ENCODE measurements at regions not wholly inside any gene's neighbourhood (a gene's known extent, or its start where the extent isn't known, plus 50 kb on each side); places are given as distances from the start of the nearest gene placed in this dataset.

DNA sequence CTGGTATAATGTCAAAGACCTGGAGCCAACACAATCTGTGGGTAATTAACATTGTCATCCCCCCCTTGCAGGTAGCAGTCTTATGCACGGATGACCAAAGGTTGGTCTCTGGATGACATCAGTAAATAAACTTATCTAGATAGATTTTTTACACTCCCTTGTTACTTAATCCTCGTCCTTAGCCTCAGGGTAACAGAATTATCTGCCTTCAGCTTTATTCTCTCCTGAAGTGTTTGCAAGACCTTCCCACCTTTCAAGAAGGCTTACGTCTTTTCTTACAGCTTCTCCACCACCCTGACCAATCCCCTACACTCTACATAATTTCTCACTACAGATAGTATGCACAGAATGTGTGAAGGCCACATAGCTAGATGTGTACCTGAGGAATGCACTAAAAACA lies 434.8 kb upstream of the HTR1E start:
- no peak overlapping the region for H2AK5ac ChIP-seq (ENCODE audit: insufficient read length, low read length)
- H3K79me2 ChIP-seq (ENCODE audit: insufficient read depth, low read length), result no peaks in the 10 kb centered on the region
- Mint-ChIP-seq H3K9me3 (peaks cover 28 to 29% of the 10 kb centered on the region in 2 experiments), H3K4me1 (no peaks in the 10 kb centered on the region), H3K36me3 (ENCODE audit: insufficient read depth in 1 of 3, low read depth in 3 of 3) (peaks cover 7 to 23% (median 14%) of the 10 kb centered on the region in 3 experiments), H3K4me3 (no peak overlapping the region), H3K27ac (no peak overlapping the region), H3K27me3 (ENCODE audit: low read depth) (no peaks in the 10 kb centered on the region)
- H3K23ac ChIP-seq (ENCODE audit: insufficient read length, low read depth, low read length), result no peak overlapping the region
- H4K20me1 ChIP-seq (ENCODE audit: control insufficient read depth, insufficient read depth, insufficient read length), result no peaks in the 10 kb centered on the region
- no peak overlapping the region for H2BK20ac ChIP-seq (ENCODE audit: low read depth, low read length, poor library complexity, severe bottlenecking)
- TF ChIP-seq, protein P1, sequence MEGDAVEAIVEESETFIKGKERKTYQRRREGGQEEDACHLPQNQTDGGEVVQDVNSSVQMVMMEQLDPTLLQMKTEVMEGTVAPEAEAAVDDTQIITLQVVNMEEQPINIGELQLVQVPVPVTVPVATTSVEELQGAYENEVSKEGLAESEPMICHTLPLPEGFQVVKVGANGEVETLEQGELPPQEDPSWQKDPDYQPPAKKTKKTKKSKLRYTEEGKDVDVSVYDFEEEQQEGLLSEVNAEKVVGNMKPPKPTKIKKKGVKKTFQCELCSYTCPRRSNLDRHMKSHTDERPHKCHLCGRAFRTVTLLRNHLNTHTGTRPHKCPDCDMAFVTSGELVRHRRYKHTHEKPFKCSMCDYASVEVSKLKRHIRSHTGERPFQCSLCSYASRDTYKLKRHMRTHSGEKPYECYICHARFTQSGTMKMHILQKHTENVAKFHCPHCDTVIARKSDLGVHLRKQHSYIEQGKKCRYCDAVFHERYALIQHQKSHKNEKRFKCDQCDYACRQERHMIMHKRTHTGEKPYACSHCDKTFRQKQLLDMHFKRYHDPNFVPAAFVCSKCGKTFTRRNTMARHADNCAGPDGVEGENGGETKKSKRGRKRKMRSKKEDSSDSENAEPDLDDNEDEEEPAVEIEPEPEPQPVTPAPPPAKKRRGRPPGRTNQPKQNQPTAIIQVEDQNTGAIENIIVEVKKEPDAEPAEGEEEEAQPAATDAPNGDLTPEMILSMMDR (conservative IDR thresholded peaks at IDR 0.05), result no peak
- H3T11ph ChIP-seq (ENCODE audit: low read length), result no peak overlapping the region
- H3K9me3 ChIP-seq (ENCODE audit: control insufficient read depth, low read depth, low read length), result peaks cover 12% of the 10 kb centered on the region
- no peaks in the 10 kb centered on the region for H3K23me2 ChIP-seq (ENCODE audit: insufficient read length, low read depth, low read length, poor library complexity, severe bottlenecking)
- no peak overlapping the region for H2BK15ac ChIP-seq (ENCODE audit: low read depth, low read length)
- H3K27ac ChIP-seq (ENCODE audit: insufficient read length, low read depth, low read length), result no peak overlapping the region
- H3K27me3 ChIP-seq (ENCODE audit: insufficient read depth, low read length), result no peaks in the 10 kb centered on the region
- no peak overlapping the region for H4K91ac ChIP-seq (ENCODE audit: insufficient read length, low read depth, low read length)
- no peak for DNase-seq
- H3K18ac ChIP-seq (ENCODE audit: insufficient read length, low read depth, low read length), result no peak overlapping the region
- no peak overlapping the region for H2AFZ ChIP-seq (ENCODE audit: low read length)
- no peak overlapping the region for H3K4me2 ChIP-seq (ENCODE audit: insufficient read depth, insufficient read length, low read length)
- no CpG with 5 or more reads among the region's 3 CpGs for WGBS (ENCODE audit: extremely low coverage, insufficient read length, low lambda C conversion rate)
- no peaks in the 10 kb centered on the region for H3K79me1 ChIP-seq (ENCODE audit: insufficient read depth, low read depth, low read length, poor library complexity, severe bottlenecking)
- no peak overlapping the region for H3K14ac ChIP-seq (ENCODE audit: insufficient read depth, low read length)
- no peak overlapping the region for H3K56ac ChIP-seq (ENCODE audit: insufficient read length, low read depth, low read length)
- H2BK5ac ChIP-seq (ENCODE audit: insufficient read length, low read length), result no peak overlapping the region
- H3K9ac ChIP-seq (ENCODE audit: extremely low read depth, insufficient read length, low read length), result no peak overlapping the region
- no peak overlapping the region for H4K5ac ChIP-seq (ENCODE audit: insufficient read length, low read depth, low read length)
- H2BK120ac ChIP-seq (ENCODE audit: low read depth, low read length, poor library complexity, severe bottlenecking), result no peak overlapping the region
- H3K4ac ChIP-seq (ENCODE audit: low read depth, low read length), result no peak overlapping the region
- H4K8ac ChIP-seq (replicated peaks; ENCODE audit: insufficient read length, low read depth, low read length), result no peak overlapping the region
- H3K4me1 ChIP-seq (ENCODE audit: insufficient read depth, low read length), result no peaks in the 10 kb centered on the region
- H2BK12ac ChIP-seq (ENCODE audit: insufficient read length, low read depth, low read length), result no peak overlapping the region
